Aorta (tissue), 5 donors: ENCODE measurements at regions not wholly inside any gene's neighbourhood (a gene's known extent, or its start where the extent isn't known, plus 50 kb on each side); places are given as distances from the start of the nearest gene placed in this dataset.
"Not testable (repeated sequence)": the region's sequence is repeated elsewhere in the genome, so short reads cannot be mapped to it uniquely, and the experiment has no call there.

Experiments
- ATAC-seq: fragments of 200-7000 bp; cut with Tn5 transposase; one replicate; pipeline ENCODE4 v1.9.1; 2022; ENCODE audit warnings: moderate library complexity; ENCODE audit not compliant: low FRiP score
- DNase-seq, 2 donors: peaks; one replicate each; pipeline ENCODE4 v3.0.0-alpha.2; 2020
- H3K27ac ChIP-seq, 2 donors: one replicate each; pipeline ENCODE4 v1.5.1; 2013; ENCODE audit warnings: low read length in 2 of 2, mild to moderate bottlenecking in 2 of 2, moderate library complexity in 2 of 2, control low read depth in 1 of 2, inconsistent platforms in 1 of 2, low read depth in 1 of 2
- H3K27me3 ChIP-seq, 2 donors: one replicate each; pipeline ENCODE4 v1.6.1; 2013; ENCODE audit warnings: control low read depth in 1 of 2, low read length in 1 of 2, mild to moderate bottlenecking in 1 of 2, moderate library complexity in 1 of 2; ENCODE audit not compliant: insufficient read depth in 2 of 2, control insufficient read depth in 1 of 2
- H3K36me3 ChIP-seq, 2 donors: one replicate each; pipeline ENCODE4 v1.6.1; 2013; ENCODE audit warnings: control low read depth in 1 of 2, low read length in 1 of 2, mild to moderate bottlenecking in 1 of 2; ENCODE audit not compliant: insufficient read depth in 2 of 2, control insufficient read depth in 1 of 2
- H3K4me1 ChIP-seq, 2 donors: one replicate each; pipeline ENCODE4 v1.6.1; 2013; ENCODE audit warnings: low read length in 2 of 2, control low read depth in 1 of 2, mild to moderate bottlenecking in 1 of 2, moderate library complexity in 1 of 2; ENCODE audit not compliant: insufficient read depth in 2 of 2, control insufficient read depth in 1 of 2
- H3K4me3 ChIP-seq, 2 donors: one replicate each; pipeline ENCODE4 v1.5.1; 2013; ENCODE audit warnings: low read length in 2 of 2, control low read depth in 1 of 2, mild to moderate bottlenecking in 1 of 2
- H3K9me3 ChIP-seq: one replicate; pipeline ENCODE4 v1.6.1; 2013; ENCODE audit warnings: mild to moderate bottlenecking, low read length; ENCODE audit not compliant: control insufficient read depth
- WGBS, 2 donors: extraction: QIAGEN DNeasy Blood & Tissue Kit; methylation state at CpG; one replicate each; pipeline ENCODE4 v1.1.7; 2013; 5-methylcytosine and 5-hydroxymethylcytosine counted together
- intact Hi-C, 2 donors: fragments of 100-400 bp; cut with DNase I; formaldehyde crosslinking; loops; one replicate each; pipeline versions ENCODE4 v1.14.2 to v1.15.0; 2022
- donor health status: healthy with polysubstance abuse.
- donor health status: Bipolar disorder and iron deficiency.
- donor health status: DM: no; HTN: no; CAD: no.
- donor health status: DM: no; HTN: no; CAD: no.
- donor health status: DM: yes; HTN: yes; CAD: no.

DNA sequence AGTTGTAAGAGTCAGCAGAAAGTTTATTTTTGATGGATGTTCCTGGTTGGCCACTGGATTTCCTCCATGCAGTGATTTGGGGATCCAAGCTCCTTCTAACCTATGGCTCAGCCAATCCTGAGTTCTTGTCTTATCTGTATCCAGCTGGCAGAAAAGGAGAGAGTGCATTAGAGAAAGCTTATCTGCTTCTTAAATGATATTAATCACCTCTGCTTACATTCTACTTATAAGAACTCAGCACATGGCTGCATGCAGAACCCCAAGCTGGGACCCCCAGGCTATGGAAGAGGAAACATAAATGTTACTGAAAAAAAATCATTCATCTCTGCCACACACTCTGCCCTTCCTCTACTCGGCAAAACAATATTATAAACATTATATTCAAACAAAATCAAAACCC lies 739.8 kb upstream of the AUTS2 start:
- WGBS, 2 donors = 33 to 54% methylated on average over 1 of the region's 1 CpG

DNA sequence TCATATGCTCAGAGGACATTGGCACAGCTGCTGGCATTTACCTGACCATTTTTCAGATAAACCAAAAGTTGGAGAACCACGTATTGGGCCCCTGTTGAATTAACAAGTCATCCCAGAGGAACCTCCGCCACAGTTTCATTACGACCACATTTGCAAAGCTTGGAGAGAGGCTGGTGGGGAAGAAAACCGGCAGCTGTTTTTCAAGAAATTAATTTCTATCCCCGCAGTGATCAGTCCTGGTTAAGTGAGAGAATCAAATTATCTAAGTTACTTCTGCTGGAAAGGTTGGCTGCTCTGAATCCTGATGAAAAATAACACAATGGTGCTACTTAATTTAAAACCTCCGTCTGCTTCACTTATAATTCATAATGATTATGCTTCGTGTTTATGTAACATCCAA lies 737.1 kb upstream of the AUTS2 start:
- no peaks in the 10 kb centered on the region for H3K36me3 ChIP-seq
- ATAC-seq (no peak), DNase-seq (no peak)
- H3K27me3 ChIP-seq = no peaks in the 10 kb centered on the region
- H3K4me1 ChIP-seq = no peaks in the 10 kb centered on the region
- intact Hi-C loops = no loop called here
- WGBS, 2 donors = 82 to 86% methylated on average over 7 of the region's 7 CpGs
- no peaks in the 10 kb centered on the region for H3K9me3 ChIP-seq
- H3K27ac ChIP-seq = no peak overlapping the region
- H3K4me3 ChIP-seq = no peak overlapping the region

More for the DNA sequence above, 739.8 kb upstream of the AUTS2 start:
- no peak overlapping the region for H3K27ac ChIP-seq
- no peak for DNase-seq
- ATAC-seq = no peak
- H3K4me3 ChIP-seq = no peak overlapping the region
- no peaks in the 10 kb centered on the region for H3K27me3 ChIP-seq
- no peaks in the 10 kb centered on the region for H3K9me3 ChIP-seq
- intact Hi-C loops = no loop called here
- no peaks in the 10 kb centered on the region for H3K4me1 ChIP-seq
- H3K36me3 ChIP-seq = no peaks in the 10 kb centered on the region

DNA sequence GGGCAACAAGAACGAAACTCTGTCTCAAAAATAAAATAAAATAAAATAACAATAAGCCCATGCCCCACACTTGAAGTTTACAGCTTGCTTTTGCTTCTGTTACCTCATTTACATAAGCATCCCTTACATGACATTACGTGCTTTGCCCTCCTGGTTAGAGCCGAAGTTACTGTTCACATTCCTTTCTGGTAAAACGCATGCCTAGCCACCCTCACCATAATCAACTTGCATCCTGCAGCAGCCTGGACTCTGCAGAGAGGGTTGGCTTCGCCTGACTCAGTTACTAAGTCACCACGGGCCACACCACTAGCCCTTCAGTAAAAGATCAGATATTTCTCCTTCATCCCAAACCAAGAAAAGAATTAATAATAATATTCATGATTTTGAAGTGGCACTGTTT lies 736.0 kb upstream of the AUTS2 start:
- no peak for DNase-seq
- intact Hi-C loops = no loop called here
- no peak for ATAC-seq
- Histone ChIP-seq H3K4me1 (no peaks in the 10 kb centered on the region), H3K36me3 (no peaks in the 10 kb centered on the region), H3K9me3 (no peaks in the 10 kb centered on the region), H3K27ac (no peak overlapping the region), H3K4me3 (no peak overlapping the region), H3K27me3 (no peaks in the 10 kb centered on the region)
- WGBS, 2 donors = 74 to 77% methylated on average over 6 of the region's 6 CpGs

DNA sequence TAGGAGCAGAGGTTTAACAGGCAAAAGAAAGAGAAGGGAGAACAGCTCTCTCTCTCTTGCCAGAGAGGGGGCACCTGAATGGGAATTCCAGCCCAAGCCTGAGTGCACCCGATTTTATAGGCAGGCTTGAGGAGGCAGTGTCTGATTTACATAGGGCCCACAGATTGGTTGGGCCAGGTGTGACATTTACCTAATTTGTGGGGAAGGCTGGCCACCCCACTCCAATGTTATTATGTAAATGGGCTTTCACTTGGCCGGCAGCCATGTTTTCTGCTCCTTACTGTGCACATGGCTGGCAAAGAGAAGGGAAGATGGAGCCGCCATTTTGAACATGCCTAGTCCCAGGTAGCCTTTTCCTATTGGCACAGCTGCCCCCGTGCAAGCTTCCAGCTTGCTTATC lies 735.5 kb upstream of the AUTS2 start:
- Histone ChIP-seq H3K4me3 (no peak overlapping the region), H3K4me1 (no peaks in the 10 kb centered on the region), H3K9me3 (no peaks in the 10 kb centered on the region), H3K27ac (no peak overlapping the region), H3K27me3 (no peaks in the 10 kb centered on the region), H3K36me3 (no peaks in the 10 kb centered on the region)
- DNase-seq (no peak), ATAC-seq (no peak)
- WGBS, 2 donors = 78% methylated on average over 4 of the region's 4 CpGs
- intact Hi-C loops = no loop called here

DNA sequence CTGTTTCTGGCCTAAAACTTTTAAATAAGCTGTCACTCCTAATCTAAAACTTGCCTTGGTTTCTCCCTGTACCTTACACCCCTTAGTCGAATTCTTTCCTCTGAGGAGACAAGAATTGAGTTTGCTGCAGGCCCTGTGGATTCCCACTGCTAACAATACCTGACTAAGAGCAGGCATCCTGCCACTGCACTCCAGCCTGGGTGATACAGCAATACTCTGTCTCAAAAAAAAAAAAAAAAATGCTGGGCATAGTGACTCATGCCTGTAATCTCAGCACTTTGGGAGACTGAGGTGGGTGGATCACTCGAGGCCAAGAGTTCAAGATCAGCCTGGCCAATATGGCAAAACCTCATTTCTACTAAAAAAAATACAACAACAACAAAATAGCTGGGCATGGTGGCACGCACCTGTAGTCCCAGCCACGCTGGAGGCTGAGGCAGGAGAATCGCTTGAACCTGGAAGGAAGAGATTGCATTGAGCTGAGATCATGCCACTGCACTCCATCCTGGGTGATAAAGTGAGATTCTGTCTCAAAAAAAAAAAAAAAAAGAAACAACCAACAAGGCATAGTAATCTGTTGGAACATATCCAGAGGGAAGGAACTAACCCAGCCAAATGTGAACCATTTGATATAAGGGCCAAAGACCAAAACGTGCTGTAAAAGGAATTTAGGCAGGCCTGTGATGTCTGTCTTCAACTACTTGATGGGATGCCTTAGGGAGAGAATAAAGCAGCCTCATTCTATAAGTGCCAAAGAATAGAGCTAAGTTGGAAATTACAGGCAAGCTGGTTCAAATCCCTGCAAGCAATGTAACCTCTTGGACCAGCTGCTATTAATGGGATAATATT lies 732.7 kb upstream of the AUTS2 start:
- WGBS, 2 donors = 65 to 68% methylated on average over 6 of the region's 6 CpGs
- Histone ChIP-seq H3K4me3 (no peak overlapping the region), H3K27me3 (no peaks in the 10 kb centered on the region), H3K9me3 (no peaks in the 10 kb centered on the region), H3K27ac (no peak overlapping the region), H3K36me3 (no peaks in the 10 kb centered on the region), H3K4me1 (no peaks in the 10 kb centered on the region)
- intact Hi-C loops = no loop called here
- no peak for DNase-seq
- no peak for ATAC-seq

DNA sequence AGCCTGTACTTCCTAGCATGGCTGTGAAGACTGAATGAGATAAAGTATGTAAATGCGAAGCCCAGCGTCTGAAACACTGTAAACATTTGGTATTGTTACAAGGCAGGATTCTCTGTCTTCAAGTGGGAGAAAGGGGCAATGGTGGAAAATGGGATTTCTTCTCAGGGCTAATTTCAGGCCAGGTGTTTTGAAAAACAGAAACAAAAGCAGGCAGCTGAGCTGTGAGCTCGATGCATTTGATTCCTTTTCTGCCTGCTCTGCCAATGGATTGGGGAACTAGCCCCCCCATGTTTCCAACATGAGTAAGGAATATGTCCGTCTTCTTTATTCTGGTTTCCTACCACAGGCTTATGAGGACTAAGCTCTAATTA lies 732.1 kb upstream of the AUTS2 start:
- no peaks in the 10 kb centered on the region for H3K36me3 ChIP-seq
- H3K4me1 ChIP-seq = no peaks in the 10 kb centered on the region
- intact Hi-C loops = no loop called here
- H3K27ac ChIP-seq = no peak overlapping the region
- DNase-seq (no peak), ATAC-seq (no peak)
- H3K4me3 ChIP-seq = no peak overlapping the region
- WGBS, 2 donors = 72% methylated on average over 4 of the region's 4 CpGs
- no peaks in the 10 kb centered on the region for H3K9me3 ChIP-seq
- H3K27me3 ChIP-seq = no peaks in the 10 kb centered on the region

DNA sequence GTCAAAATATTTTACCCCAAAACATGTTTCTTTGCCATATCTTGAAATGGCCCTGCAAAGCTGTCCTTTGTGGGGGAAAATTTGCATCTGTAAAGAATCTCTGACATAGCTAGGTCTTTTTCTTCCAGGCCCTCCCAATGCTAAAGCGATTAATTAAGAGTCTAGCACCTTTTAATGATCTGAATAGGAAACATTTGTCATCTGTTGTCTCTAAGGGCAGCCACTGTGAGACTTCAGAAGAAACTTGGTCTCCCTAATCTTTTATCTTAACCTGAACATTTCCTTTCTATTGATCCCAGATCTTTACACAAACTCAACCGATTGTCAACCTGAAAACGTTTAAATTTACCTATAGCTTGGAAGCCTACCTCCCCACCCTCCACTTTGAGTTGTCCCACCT lies 731.6 kb upstream of the AUTS2 start:
- H3K36me3 ChIP-seq, H3K27ac ChIP-seq, ATAC-seq, H3K9me3 ChIP-seq, H3K4me1 ChIP-seq, H3K27me3 ChIP-seq, DNase-seq, intact Hi-C loops, H3K4me3 ChIP-seq: not testable (repeated sequence)
- 67 to 72% methylated on average over 3 of the region's 3 CpGs for WGBS, 2 donors

DNA sequence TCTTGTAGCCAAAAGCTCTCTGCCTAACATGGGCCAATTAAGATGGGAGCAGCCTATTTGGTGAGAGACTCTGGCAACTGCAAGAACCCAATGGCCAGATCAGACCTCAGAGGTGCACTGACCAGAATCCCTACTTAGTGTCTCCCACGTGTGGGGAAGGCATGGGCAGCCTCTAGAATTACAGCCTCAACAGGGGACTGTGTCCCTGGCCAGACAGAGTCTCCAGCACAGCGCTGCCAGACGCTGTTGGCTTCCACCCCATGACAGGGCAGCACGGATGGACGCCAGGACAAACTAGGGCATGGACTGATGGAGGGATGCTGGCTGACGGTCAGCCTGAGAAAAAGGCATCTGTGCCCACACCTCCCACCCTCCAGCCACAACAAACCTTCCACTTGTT lies 729.3 kb upstream of the AUTS2 start:
- Histone ChIP-seq H3K27me3 (no peaks in the 10 kb centered on the region), H3K27ac (no peak overlapping the region), H3K9me3 (no peaks in the 10 kb centered on the region), H3K36me3 (no peaks in the 10 kb centered on the region), H3K4me1 (no peaks in the 10 kb centered on the region), H3K4me3 (no peak overlapping the region)
- ATAC-seq (no peak), DNase-seq (no peak)
- intact Hi-C loops = no loop called here
- WGBS, 2 donors = 56 to 57% methylated on average over 6 of the region's 6 CpGs

DNA sequence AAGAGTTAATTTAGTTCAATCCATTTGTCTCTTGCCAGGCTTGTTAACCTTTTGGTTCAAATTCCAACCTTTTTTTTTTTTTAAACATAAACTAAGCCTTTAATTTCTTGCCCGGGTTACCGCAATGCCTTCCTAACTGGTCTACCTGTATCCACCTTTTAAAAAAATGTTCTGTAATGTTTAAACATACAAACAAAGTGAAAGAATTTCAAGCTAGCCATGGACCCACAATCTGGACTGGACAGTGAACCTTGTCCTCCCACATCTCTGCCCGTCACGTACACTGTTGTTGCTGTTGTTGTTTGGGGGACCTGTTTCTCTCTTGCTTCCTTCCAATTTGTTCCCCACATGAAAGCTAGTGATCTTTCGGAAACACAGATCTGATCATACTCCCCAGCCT lies 724.7 kb upstream of the AUTS2 start:
- no peaks in the 10 kb centered on the region for H3K4me1 ChIP-seq
- no peak overlapping the region for H3K27ac ChIP-seq
- H3K4me3 ChIP-seq = no peak overlapping the region
- no peaks in the 10 kb centered on the region for H3K27me3 ChIP-seq
- ATAC-seq = no peak
- H3K36me3 ChIP-seq = no peaks in the 10 kb centered on the region
- WGBS, 2 donors = 73 to 82% methylated on average over 5 of the region's 5 CpGs
- intact Hi-C loops = no loop called here
- DNase-seq = no peak
- no peaks in the 10 kb centered on the region for H3K9me3 ChIP-seq
